ENCODE measurements at regions not wholly inside any gene's neighbourhood (a gene's known extent, or its start where the extent isn't known, plus 50 kb on each side); places are given as distances from the start of the nearest gene placed in this dataset.

- no peak for DNase-seq
Measured at GRCh38 chr2:111632661-111633060, 251.3 kb downstream of the ANAPC1 start.

- no peak for DNase-seq
Measured at GRCh38 chr2:111633189-111633588, 250.8 kb downstream of the ANAPC1 start.

GRCh38 chr2:111633643-111634042, 250.3 kb downstream of the ANAPC1 start:
- DNase-seq = no peak

- DNase-seq = no peak
Measured at GRCh38 chr2:111634050-111634794, 249.8 kb downstream of the ANAPC1 start.

- DNase-seq = no peak
Measured at GRCh38 chr2:111634995-111635538, 248.9 kb downstream of the ANAPC1 start.

- DNase-seq = no peak
Measured at GRCh38 chr2:111636905-111637304, 247.1 kb downstream of the ANAPC1 start.

GRCh38 chr2:111638274-111638877, 245.6 kb downstream of the ANAPC1 start:
- no peak for DNase-seq

GRCh38 chr2:111640480-111640879, 243.5 kb downstream of the ANAPC1 start:
- DNase-seq = no peak

GRCh38 chr2:111642586-111643327, 241.2 kb downstream of the ANAPC1 start:
- no peak for DNase-seq

- DNase-seq = no peak
Measured at GRCh38 chr2:111643759-111644158, 240.2 kb downstream of the ANAPC1 start.

GRCh38 chr2:111647359-111647758, 236.6 kb downstream of the ANAPC1 start:
- DNase-seq = no peak

GRCh38 chr2:111652038-111652437, 232.0 kb downstream of the ANAPC1 start:
- DNase-seq = no peak

- no peak for DNase-seq
Measured at GRCh38 chr2:111652681-111653080, 231.3 kb downstream of the ANAPC1 start.

GRCh38 chr2:111653103-111653624, 230.8 kb downstream of the ANAPC1 start:
- no peak for DNase-seq

- no peak for DNase-seq
Measured at GRCh38 chr2:111653913-111654312, 230.1 kb downstream of the ANAPC1 start.

- no peak for DNase-seq
Measured at GRCh38 chr2:111654829-111655228, 229.2 kb downstream of the ANAPC1 start.

- DNase-seq = no peak
Measured at GRCh38 chr2:111656436-111656835, 227.6 kb downstream of the ANAPC1 start.

GRCh38 chr2:111656894-111657293, 227.1 kb downstream of the ANAPC1 start:
- no peak for DNase-seq

- DNase-seq = no peak
Measured at GRCh38 chr2:111657351-111657975, 226.5 kb downstream of the ANAPC1 start.

- no peak for DNase-seq
Measured at GRCh38 chr2:111659361-111660333, 224.3 kb downstream of the ANAPC1 start.

- DNase-seq = no peak
Measured at GRCh38 chr2:111660811-111661210, 223.2 kb downstream of the ANAPC1 start.

Measured in NCI-H1694 (cell line).